Endometrium (tissue), 2 donors: ENCODE measurements at regions not wholly inside any gene's neighbourhood (a gene's known extent, or its start where the extent isn't known, plus 50 kb on each side); places are given as distances from the start of the nearest gene placed in this dataset.
"Not testable (repeated sequence)": the region's sequence is repeated elsewhere in the genome, so short reads cannot be mapped to it uniquely, and the experiment has no call there.

ENCODE experiments used
- FAIRE-seq: peaks from 2 replicates; lab custom pipeline; 2012; peaks lifted over from hg19 to GRCh38; lab: Jason Lieb, UNC
- donor health status: control.
- donor health status: control.

GRCh38 chr4:128649161-128649560, 160.3 kb upstream of the JADE1 start:
- no peak for FAIRE-seq

GRCh38 chr4:128648021-128648420, 161.5 kb upstream of the JADE1 start:
- no peak for FAIRE-seq

- FAIRE-seq = not testable (repeated sequence)
Measured at GRCh38 chr4:128646893-128647292, 162.6 kb upstream of the JADE1 start.

- not testable (repeated sequence) for FAIRE-seq
Measured at GRCh38 chr4:128644693-128645654, 164.5 kb upstream of the JADE1 start.

- not testable (repeated sequence) for FAIRE-seq
Measured at GRCh38 chr4:128644107-128644506, 165.4 kb upstream of the JADE1 start.

GRCh38 chr4:128641566-128641965, 167.9 kb upstream of the JADE1 start:
- not testable (repeated sequence) for FAIRE-seq

GRCh38 chr4:128639541-128640270, 169.8 kb upstream of the JADE1 start:
- no peak for FAIRE-seq

- FAIRE-seq = no peak
Measured at GRCh38 chr4:128636906-128637305, 172.6 kb upstream of the JADE1 start.

- FAIRE-seq = no peak
Measured at GRCh38 chr4:128635955-128636560, 173.4 kb upstream of the JADE1 start.

GRCh38 chr4:128635141-128635954, 174.2 kb upstream of the JADE1 start:
- no peak for FAIRE-seq

GRCh38 chr4:128633067-128633466, 176.4 kb upstream of the JADE1 start:
- no peak for FAIRE-seq

GRCh38 chr4:128630871-128631270, 178.6 kb upstream of the JADE1 start:
- no peak for FAIRE-seq

- FAIRE-seq = no peak
Measured at GRCh38 chr4:128623508-128624215, 185.8 kb upstream of the JADE1 start.

- FAIRE-seq = not testable (repeated sequence)
Measured at GRCh38 chr4:128620279-128620965, 189.1 kb upstream of the JADE1 start.

- no peak for FAIRE-seq
Measured at GRCh38 chr4:128615197-128615596, 194.3 kb upstream of the JADE1 start.

- no peak for FAIRE-seq
Measured at GRCh38 chr4:128608006-128608405, 201.5 kb upstream of the JADE1 start.

- no peak for FAIRE-seq
Measured at GRCh38 chr4:128606173-128606572, 203.3 kb upstream of the JADE1 start.

- FAIRE-seq = no peak
Measured at GRCh38 chr4:128604840-128605239, 204.7 kb upstream of the JADE1 start.

- no peak for FAIRE-seq
Measured at GRCh38 chr4:128604204-128604603, 205.3 kb upstream of the JADE1 start.

GRCh38 chr4:128603081-128603480, 206.4 kb upstream of the JADE1 start:
- no peak for FAIRE-seq
